ENCODE measurements at regions not wholly inside any gene's neighbourhood (a gene's known extent, or its start where the extent isn't known, plus 50 kb on each side); places are given as distances from the start of the nearest gene placed in this dataset.

GRCh38 chr4:13248621-13249298 lies 235.4 kb downstream of the RAB28 start:
- no peak for DNase-seq (ENCODE audit: low read depth)

- no peak for DNase-seq (ENCODE audit: low read depth)
Measured at GRCh38 chr4:13246107-13246506, 238.0 kb downstream of the RAB28 start.

- no peak for DNase-seq (ENCODE audit: low read depth)
Measured at GRCh38 chr4:13244444-13244843, 239.7 kb downstream of the RAB28 start.

GRCh38 chr4:13243152-13243551 lies 241.0 kb downstream of the RAB28 start:
- no peak for DNase-seq (ENCODE audit: low read depth)

GRCh38 chr4:13240066-13240465 lies 244.1 kb downstream of the RAB28 start:
- no peak for DNase-seq (ENCODE audit: low read depth)

GRCh38 chr4:13238936-13239335 lies 245.2 kb downstream of the RAB28 start:
- DNase-seq (ENCODE audit: low read depth), result no peak

- DNase-seq (ENCODE audit: low read depth), result no peak
Measured at GRCh38 chr4:13236485-13236884, 247.7 kb downstream of the RAB28 start.

- no peak for DNase-seq (ENCODE audit: low read depth)
Measured at GRCh38 chr4:13233755-13234154, 250.4 kb downstream of the RAB28 start.

- no peak for DNase-seq (ENCODE audit: low read depth)
Measured at GRCh38 chr4:13219971-13220370, 264.2 kb downstream of the RAB28 start.

- no peak for DNase-seq (ENCODE audit: low read depth)
Measured at GRCh38 chr4:13218326-13218958, 265.7 kb downstream of the RAB28 start.

GRCh38 chr4:13215560-13215959 lies 268.6 kb downstream of the RAB28 start:
- no peak for DNase-seq (ENCODE audit: low read depth)

- no peak for DNase-seq (ENCODE audit: low read depth)
Measured at GRCh38 chr4:13212936-13213335, 271.2 kb downstream of the RAB28 start.

- no peak for DNase-seq (ENCODE audit: low read depth)
Measured at GRCh38 chr4:13209600-13209999, 274.5 kb downstream of the RAB28 start.

- no peak for DNase-seq (ENCODE audit: low read depth)
Measured at GRCh38 chr4:13208558-13209193, 275.5 kb downstream of the RAB28 start.

- no peak for DNase-seq (ENCODE audit: low read depth)
Measured at GRCh38 chr4:13207226-13207625, 276.9 kb downstream of the RAB28 start.

GRCh38 chr4:13203101-13203500 lies 281.0 kb downstream of the RAB28 start:
- DNase-seq (ENCODE audit: low read depth), result no peak

GRCh38 chr4:13202701-13203100 lies 281.4 kb downstream of the RAB28 start:
- no peak for DNase-seq (ENCODE audit: low read depth)

- DNase-seq (ENCODE audit: low read depth), result no peak
Measured at GRCh38 chr4:13201241-13201640, 282.9 kb downstream of the RAB28 start.

GRCh38 chr4:13196721-13197120 lies 287.4 kb downstream of the RAB28 start:
- DNase-seq (ENCODE audit: low read depth), result no peak

- DNase-seq (ENCODE audit: low read depth), result no peak
Measured at GRCh38 chr4:13193662-13194061, 290.5 kb downstream of the RAB28 start.

GRCh38 chr4:13190093-13190721 lies 293.9 kb downstream of the RAB28 start:
- no peak for DNase-seq (ENCODE audit: low read depth)

GRCh38 chr4:13184199-13184598 lies 299.9 kb downstream of the RAB28 start:
- DNase-seq (ENCODE audit: low read depth), result no peak

GRCh38 chr4:13182133-13182532 lies 302.0 kb downstream of the RAB28 start:
- no peak for DNase-seq (ENCODE audit: low read depth)
